DMS 273 treated with DMSO at 0.1 percent for 48 hours (cell line): ENCODE measurements at regions not wholly inside any gene's neighbourhood (a gene's known extent, or its start where the extent isn't known, plus 50 kb on each side); places are given as distances from the start of the nearest gene placed in this dataset.

Source experiments
- DNase-seq: peaks from one replicate; lab custom pipeline; 2025; lab: John Stamatoyannopoulos, UW

- peak; percentile 44 for DNase-seq
These were observed 53.7 kb upstream of the KDM4C start for GRCh38 chr9:6703898-6704639.

- no peak for DNase-seq
These were observed 55.1 kb upstream of the KDM4C start for GRCh38 chr9:6702707-6703106.

- DNase-seq, result no peak
These were observed 50.6 kb upstream of the GLDC start for GRCh38 chr9:6696178-6696577.

GRCh38 chr9:6695121-6695814 lies 49.7 kb upstream of the GLDC start:
- no peak for DNase-seq
